Neural cell (in vitro differentiated cells): ENCODE measurements at regions not wholly inside any gene's neighbourhood (a gene's known extent, or its start where the extent isn't known, plus 50 kb on each side); places are given as distances from the start of the nearest gene placed in this dataset.

Experiments
- CTCF ChIP-seq: fragments of 450-650 bp; IDR thresholded peaks from 2 replicates; pipeline ENCODE4 v1.5.1; 2014; ENCODE audit warnings: antibody characterized with exemption, mild to moderate bottlenecking, moderate library complexity; ENCODE audit not compliant: poor library complexity, severe bottlenecking
- EP300 ChIP-seq: fragments of 450-650 bp; conservative IDR thresholded peaks from 2 replicates; pipeline ENCODE4 v1.6.1; 2014; ENCODE audit warnings: antibody characterized with exemption, mild to moderate bottlenecking, moderate library complexity; ENCODE audit not compliant: poor library complexity, severe bottlenecking
- EZH2 ChIP-seq: fragments of 200-600, 300-800 bp; shearing (Covaris generic), sonication (generic); IDR thresholded peaks from 2 replicates; pipeline ENCODE4 v1.6.1; 2014; ENCODE audit warnings: antibody characterized with exemption, low read length, borderline replicate concordance, mild to moderate bottlenecking; ENCODE audit not compliant: insufficient read depth, poor library complexity, severe bottlenecking
- MXI1 ChIP-seq: fragments of 450-650 bp; conservative IDR thresholded peaks from 2 replicates; pipeline ENCODE4 v1.6.1; 2014; ENCODE audit warnings: antibody characterized with exemption, mild to moderate bottlenecking; ENCODE audit not compliant: poor library complexity, severe bottlenecking
- POLR2AphosphoS5 ChIP-seq: IDR thresholded peaks from 2 replicates; pipeline ENCODE4 v1.6.1; 2012
- RAD21 ChIP-seq: fragments of 450-650 bp; conservative IDR thresholded peaks from 2 replicates; pipeline ENCODE4 v1.6.1; 2014; ENCODE audit warnings: antibody characterized with exemption, mild to moderate bottlenecking, moderate library complexity
- REST ChIP-seq: IDR thresholded peaks from 2 replicates; pipeline ENCODE4 v1.6.1; 2012; ENCODE audit warnings: borderline replicate concordance
- SMC3 ChIP-seq: fragments of 450-650 bp; conservative IDR thresholded peaks from 2 replicates; pipeline ENCODE4 v1.6.1; 2014; ENCODE audit warnings: antibody characterized with exemption, mild to moderate bottlenecking, moderate library complexity; ENCODE audit not compliant: poor library complexity
- TAF1 ChIP-seq: IDR thresholded peaks from 2 replicates; pipeline ENCODE4 v1.6.1; 2012; ENCODE audit warnings: low read depth

- TF ChIP-seq CTCF: no peak
- TF ChIP-seq TAF1: no peak
- TF ChIP-seq SMC3: no peak
- no peak for TF ChIP-seq RAD21
- TF ChIP-seq EZH2: no peak
- no peak for TF ChIP-seq EP300
- no peak for TF ChIP-seq POLR2AphosphoS5
- TF ChIP-seq MXI1: no peak
- TF ChIP-seq REST: no peak
Measured at GRCh38 chr11:90849312-90849711, 626.5 kb upstream of the CHORDC1 start.
